ENCODE measurements at regions not wholly inside any gene's neighbourhood (a gene's known extent, or its start where the extent isn't known, plus 50 kb on each side); places are given as distances from the start of the nearest gene placed in this dataset.

DNA sequence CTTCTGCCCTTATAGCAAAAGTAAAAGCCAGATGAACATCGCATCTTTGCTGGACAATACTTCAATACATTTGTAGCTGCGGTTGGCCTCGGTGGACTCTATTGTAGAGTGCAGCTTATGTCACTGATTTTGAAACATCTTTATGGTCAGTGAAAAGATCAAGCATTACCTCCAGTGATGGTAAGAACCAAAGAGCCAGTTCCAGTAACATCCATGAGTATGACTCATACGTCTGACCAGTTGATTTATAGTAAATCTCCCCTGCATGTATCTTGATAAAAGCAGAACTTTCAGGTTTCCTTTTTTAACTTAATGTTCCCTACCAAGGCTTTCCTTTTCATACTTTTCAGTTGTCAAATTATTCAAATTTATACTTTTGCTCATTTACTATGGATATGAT, 119.2 kb upstream of the HNRNPA3 start:
- no peaks in the 10 kb centered on the region for H3K36me3 ChIP-seq
- no peak overlapping the region for H3K4me3 ChIP-seq
- in situ Hi-C loops (cut with MboI; ENCODE audit: low sequenced_read_pairs in 4 of 4) (no loop called here), intact Hi-C loops (cut with DNase I; ENCODE audit: low total_unique reads) (no loop called here)
- TF ChIP-seq CTCF (IDR thresholded peaks at IDR 0.05 in 4 of 5, conservative IDR thresholded peaks at IDR 0.05 in 1 of 5) (no peak), POLR2A (IDR thresholded peaks at IDR 0.05) (no peak)
- DNase-seq: no peak
- no peaks in the 10 kb centered on the region for H3K9me3 ChIP-seq
- ATAC-seq: no peak
- no peak overlapping the region for H3K27ac ChIP-seq
- no peaks in the 10 kb centered on the region for H3K4me1 ChIP-seq
- H3K27me3 ChIP-seq: no peaks in the 10 kb centered on the region

- intact Hi-C loops (cut with DNase I; ENCODE audit: low total_unique reads) (no loop called here), in situ Hi-C loops (cut with MboI; ENCODE audit: low sequenced_read_pairs in 4 of 4) (no loop called here)
- Histone ChIP-seq H3K4me3 (no peak overlapping the region), H3K27ac (no peak overlapping the region), H3K9me3 (no peaks in the 10 kb centered on the region), H3K4me1 (no peaks in the 10 kb centered on the region), H3K27me3 (no peaks in the 10 kb centered on the region), H3K36me3 (no peaks in the 10 kb centered on the region)
- no peak for TF ChIP-seq CTCF (IDR thresholded peaks at IDR 0.05 in 4 of 5, conservative IDR thresholded peaks at IDR 0.05 in 1 of 5)
- TF ChIP-seq POLR2A (IDR thresholded peaks at IDR 0.05): no peak
- no peak for ATAC-seq
- no peak for DNase-seq
Measured at GRCh38 chr2:177098001-177098613, 114.5 kb upstream of the HNRNPA3 start.

DNA sequence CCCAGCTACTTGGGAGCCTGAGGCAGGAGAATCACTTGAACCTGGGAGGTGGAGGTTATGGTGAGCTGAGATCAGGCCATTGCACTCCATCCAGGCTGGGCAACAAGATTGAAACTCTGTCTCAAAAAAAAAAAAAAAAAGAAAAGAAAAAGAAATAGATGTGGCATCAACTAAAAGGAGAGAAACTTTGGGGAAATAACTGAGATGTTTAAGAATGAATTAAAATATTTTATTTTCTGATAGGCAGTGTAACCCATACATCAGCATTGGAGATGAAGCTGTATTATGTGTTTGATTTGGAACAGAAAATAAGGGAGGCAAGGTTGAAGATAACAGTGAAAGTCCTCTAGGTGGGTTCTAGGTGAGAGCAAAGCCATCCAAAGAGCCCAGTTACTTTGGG, 110.7 kb upstream of the HNRNPA3 start:
- Histone ChIP-seq H3K36me3 (no peaks in the 10 kb centered on the region), H3K4me1 (no peaks in the 10 kb centered on the region), H3K9me3 (no peaks in the 10 kb centered on the region), H3K4me3 (no peak overlapping the region), H3K27me3 (no peaks in the 10 kb centered on the region), H3K27ac (no peak overlapping the region)
- in situ Hi-C loops (cut with MboI; ENCODE audit: low sequenced_read_pairs in 4 of 4) (no loop called here), intact Hi-C loops (cut with DNase I; ENCODE audit: low total_unique reads) (no loop called here)
- no peak for TF ChIP-seq POLR2A (IDR thresholded peaks at IDR 0.05)
- no peak for TF ChIP-seq CTCF (IDR thresholded peaks at IDR 0.05 in 4 of 5, conservative IDR thresholded peaks at IDR 0.05 in 1 of 5)
- no peak for DNase-seq
- no peak for ATAC-seq

DNA sequence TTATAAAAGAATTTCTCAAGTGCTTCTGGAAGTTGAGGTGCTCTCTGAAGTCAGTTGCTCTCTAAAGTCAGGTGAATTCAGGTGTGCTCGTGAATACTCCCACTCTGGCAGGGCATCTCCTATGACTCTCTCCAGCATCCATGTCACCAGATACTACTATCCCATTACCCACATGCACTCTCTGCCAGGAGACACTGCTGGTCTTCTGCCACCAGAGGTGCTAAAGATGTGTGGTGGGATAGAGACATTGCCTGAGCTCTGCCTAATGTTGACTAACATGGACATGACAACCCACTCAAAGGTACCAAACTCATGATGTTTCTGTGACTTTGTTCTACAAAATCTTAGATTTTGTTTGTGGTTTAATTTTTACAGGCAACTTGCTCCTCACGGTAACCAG, 106.4 kb upstream of the HNRNPA3 start:
- no peaks in the 10 kb centered on the region for H3K9me3 ChIP-seq
- intact Hi-C loops (cut with DNase I; ENCODE audit: low total_unique reads) (no loop called here), in situ Hi-C loops (cut with MboI; ENCODE audit: low sequenced_read_pairs in 4 of 4) (no loop called here)
- H3K4me1 ChIP-seq: no peaks in the 10 kb centered on the region
- H3K27ac ChIP-seq: no peak overlapping the region
- no peaks in the 10 kb centered on the region for H3K36me3 ChIP-seq
- DNase-seq: no peak
- H3K27me3 ChIP-seq: no peaks in the 10 kb centered on the region
- H3K4me3 ChIP-seq: no peak overlapping the region
- TF ChIP-seq CTCF (IDR thresholded peaks at IDR 0.05 in 4 of 5, conservative IDR thresholded peaks at IDR 0.05 in 1 of 5): no peak
- no peak for ATAC-seq

DNA sequence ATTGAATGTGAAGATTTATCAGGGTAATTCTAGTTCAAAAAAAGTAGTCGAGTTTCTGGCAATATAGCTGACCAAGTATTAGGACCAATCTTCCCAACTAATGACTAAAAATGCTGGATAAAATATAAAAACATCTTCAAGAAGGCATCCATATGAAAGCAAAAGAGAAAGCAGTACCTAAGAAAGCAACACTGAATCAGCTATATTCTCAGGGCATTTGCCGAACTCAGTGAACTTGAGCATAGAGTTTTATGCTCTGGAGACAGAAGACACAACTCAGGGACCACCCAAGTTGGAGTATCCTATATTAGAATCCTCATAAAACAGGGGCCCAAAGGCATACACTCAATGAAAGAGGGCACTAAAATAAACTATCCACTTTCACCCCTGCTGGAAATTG, 103.7 kb upstream of the HNRNPA3 start:
- in situ Hi-C loops (cut with MboI; ENCODE audit: low sequenced_read_pairs in 4 of 4): no loop called here
- no peaks in the 10 kb centered on the region for H3K9me3 ChIP-seq
- TF ChIP-seq POLR2A (IDR thresholded peaks at IDR 0.05): no peak
- no peak for TF ChIP-seq CTCF (IDR thresholded peaks at IDR 0.05 in 4 of 5, conservative IDR thresholded peaks at IDR 0.05 in 1 of 5)

More for the DNA sequence above, 103.7 kb upstream of the HNRNPA3 start:
- H3K27me3 ChIP-seq: no peaks in the 10 kb centered on the region
- no peak for ATAC-seq
- H3K27ac ChIP-seq: no peak overlapping the region
- no peaks in the 10 kb centered on the region for H3K4me1 ChIP-seq
- no peak overlapping the region for H3K4me3 ChIP-seq
- no peaks in the 10 kb centered on the region for H3K36me3 ChIP-seq
- intact Hi-C loops (cut with DNase I; ENCODE audit: low total_unique reads): no loop called here
- no peak for DNase-seq
